Glutamatergic neuron (in vitro differentiated cells): ENCODE measurements at regions not wholly inside any gene's neighbourhood (a gene's known extent, or its start where the extent isn't known, plus 50 kb on each side); places are given as distances from the start of the nearest gene placed in this dataset.

Experiments used
- DNase-seq: peaks from one replicate; pipeline ENCODE4 v3.0.0; 2022
- H3K27ac Mint-ChIP-seq: one replicate; pipeline ENCODE4 v1.8.0; 2020; ENCODE audit warnings: mild to moderate bottlenecking, mixed read lengths, inconsistent platforms; ENCODE audit not compliant: unreplicated experiment
- H3K27me3 Mint-ChIP-seq: one replicate; pipeline ENCODE4 v1.8.0; 2020; ENCODE audit warnings: mild to moderate bottlenecking, moderate library complexity, mixed read lengths, inconsistent platforms; ENCODE audit not compliant: unreplicated experiment
- H3K36me3 Mint-ChIP-seq: one replicate; pipeline ENCODE4 v1.8.0; 2020; ENCODE audit warnings: mild to moderate bottlenecking, mixed read lengths, inconsistent platforms; ENCODE audit not compliant: unreplicated experiment
- H3K4me1 Mint-ChIP-seq: one replicate; pipeline ENCODE4 v1.8.0; 2020; ENCODE audit warnings: mild to moderate bottlenecking, low read depth, mixed read lengths, inconsistent platforms; ENCODE audit not compliant: unreplicated experiment
- H3K4me3 Mint-ChIP-seq: one replicate; pipeline ENCODE4 v1.8.0; 2020; ENCODE audit warnings: mild to moderate bottlenecking, mixed read lengths, inconsistent platforms; ENCODE audit not compliant: unreplicated experiment
- H3K9me3 Mint-ChIP-seq: one replicate; pipeline ENCODE4 v1.8.0; 2020; ENCODE audit warnings: mild to moderate bottlenecking, moderate library complexity, mixed read lengths, inconsistent platforms; ENCODE audit not compliant: unreplicated experiment
- CTCF ChIP-seq: fragments of 200-600 bp; sonication (generic); IDR thresholded peaks from one replicate; pipeline ENCODE4 v1.5.0; 2021; ENCODE audit not compliant: partially characterized antibody, unreplicated experiment

GRCh38 chr4:104966349-104967033 lies 180.2 kb upstream of the TET2 start:
- Mint-ChIP-seq H3K27me3 (no peaks in the 10 kb centered on the region), H3K9me3 (no peaks in the 10 kb centered on the region), H3K36me3 (no peaks in the 10 kb centered on the region), H3K27ac (no peak overlapping the region), H3K4me1 (no peaks in the 10 kb centered on the region), H3K4me3 (no peak overlapping the region)
- TF ChIP-seq CTCF = no peak
- DNase-seq = no peak

- Mint-ChIP-seq H3K4me3 (no peak overlapping the region), H3K4me1 (no peaks in the 10 kb centered on the region), H3K9me3 (no peaks in the 10 kb centered on the region), H3K36me3 (no peaks in the 10 kb centered on the region), H3K27ac (no peak overlapping the region), H3K27me3 (no peaks in the 10 kb centered on the region)
- no peak for TF ChIP-seq CTCF
- DNase-seq = no peak
These were observed 179.7 kb upstream of the TET2 start for GRCh38 chr4:104967034-104967401.

GRCh38 chr4:104969394-104970082 lies 177.1 kb upstream of the TET2 start:
- H3K27ac Mint-ChIP-seq = no peak overlapping the region
- H3K9me3 Mint-ChIP-seq = no peaks in the 10 kb centered on the region
- DNase-seq = no peak
- no peaks in the 10 kb centered on the region for H3K27me3 Mint-ChIP-seq
- H3K36me3 Mint-ChIP-seq = no peaks in the 10 kb centered on the region
- H3K4me3 Mint-ChIP-seq = no peak overlapping the region
- TF ChIP-seq CTCF = no peak
- H3K4me1 Mint-ChIP-seq = no peaks in the 10 kb centered on the region

- DNase-seq = no peak
- Mint-ChIP-seq H3K4me1 (no peaks in the 10 kb centered on the region), H3K4me3 (no peak overlapping the region), H3K27me3 (no peaks in the 10 kb centered on the region), H3K36me3 (no peaks in the 10 kb centered on the region), H3K9me3 (no peaks in the 10 kb centered on the region), H3K27ac (no peak overlapping the region)
- no peak for TF ChIP-seq CTCF
These were observed 175.2 kb upstream of the TET2 start for GRCh38 chr4:104971462-104971861.

- Mint-ChIP-seq H3K9me3 (no peaks in the 10 kb centered on the region), H3K36me3 (no peaks in the 10 kb centered on the region), H3K4me3 (no peak overlapping the region), H3K27ac (no peak overlapping the region), H3K27me3 (no peaks in the 10 kb centered on the region), H3K4me1 (no peaks in the 10 kb centered on the region)
- DNase-seq = no peak
- no peak for TF ChIP-seq CTCF
These were observed 173.0 kb upstream of the TET2 start for GRCh38 chr4:104973708-104974107.
